WTC11 (cell line): ENCODE measurements at regions not wholly inside any gene's neighbourhood (a gene's known extent, or its start where the extent isn't known, plus 50 kb on each side); places are given as distances from the start of the nearest gene placed in this dataset.

Experiments
- CTCF ChIP-seq: fragments of 200-600 bp; IDR thresholded peaks from 2 replicates; pipeline ENCODE4 v1.8.0; 2022; ENCODE audit warnings: antibody characterized with exemption
- E2F4 ChIP-seq: sonication (generic); formaldehyde crosslinking; IDR thresholded peaks from 2 replicates; pipeline ENCODE4 v1.8.1; 2022; ENCODE audit warnings: low read depth, mild to moderate bottlenecking, moderate library complexity, missing genetic modification reagents, borderline replicate concordance
- JUN ChIP-seq: sonication (generic); formaldehyde crosslinking; IDR thresholded peaks from 2 replicates; pipeline ENCODE4 v1.8.0; 2023; ENCODE audit warnings: mild to moderate bottlenecking, missing genetic modification reagents
- ZBTB43 ChIP-seq: sonication (generic); formaldehyde crosslinking; IDR thresholded peaks from 2 replicates; pipeline ENCODE4 v1.8.1; 2023; ENCODE audit warnings: mild to moderate bottlenecking, missing genetic modification reagents

DNA sequence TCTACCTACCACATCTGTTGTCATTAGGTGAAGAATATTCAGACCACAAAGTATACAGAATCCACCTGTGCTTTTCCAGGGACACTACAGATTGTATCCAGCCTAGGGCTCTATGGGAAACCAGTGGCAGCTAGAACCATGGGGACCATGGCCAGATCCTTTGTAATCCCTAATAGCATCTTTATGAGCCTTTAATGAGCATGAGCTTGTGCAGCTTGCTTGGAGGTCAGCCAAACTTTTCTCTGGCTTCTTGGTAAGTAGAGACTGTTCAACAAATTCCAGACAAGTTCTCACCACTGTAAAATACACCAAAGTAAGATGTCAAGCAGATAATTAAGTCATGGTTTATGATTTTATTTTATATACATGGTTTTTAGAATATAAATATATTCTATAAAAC lies 301.6 kb upstream of the ADGRB3 start:
- no peak for TF ChIP-seq JUN (CRISPR knock-in tag)
- TF ChIP-seq ZBTB43 (CRISPR knock-in tag) = no peak
- TF ChIP-seq CTCF = no peak
- no peak for TF ChIP-seq E2F4 (CRISPR knock-in tag)
